Heart left ventricle (tissue), 13 donors: ENCODE measurements at regions not wholly inside any gene's neighbourhood (a gene's known extent, or its start where the extent isn't known, plus 50 kb on each side); places are given as distances from the start of the nearest gene placed in this dataset.

Experiments
- POLR2A ChIP-seq, 2 donors: fragments of 450-650 bp; IDR thresholded peaks; one replicate each; pipeline ENCODE4 v1.6.1; 2017; ENCODE audit warnings: antibody characterized with exemption in 2 of 2, mild to moderate bottlenecking in 2 of 2, moderate library complexity in 2 of 2
- TF ChIP-seq, protein P1 (sequence below), 12 donors: fragments of 200-600 bp; sonication (generic) in 4 of 12; IDR thresholded peaks; one replicate each; pipeline versions ENCODE4 v1.5.0 to v1.8.0; 2018 to 2022; ENCODE audit warnings: antibody characterized with exemption in 12 of 12, mild to moderate bottlenecking in 5 of 12
- donor health status: ischemic (EF 13 %, LVEDD 7.1; RV severe dilation, severe dysfunction).
- donor health status: DM: no; HTN: yes; CAD: no.
- donor health status: DM: no; HTN: no; CAD: no.
- donor health status: ischemic (EF 25% LVEDD 6.9; RV normal size, moderate dysfunction).
- donor health status: ischemic (EF 25% LVEDD 5.7; RV mildly dilated, moderate dysfunction).
- donor health status: ischemic (EF 35%, LVEDD 5.7; RV mildly dilated, moderate dysfunction).
- donor health status: nonischemic (EF 11% LVEDD 7.7; RV severe dilation, severe dysfunction).
- donor health status: DM: yes; HTN: yes; CAD: no.
- donor health status: PGD.
- donor health status: ischemic (EF 29% LVEDD 5.4; RV normal size, mild dysfunction).
- donor health status: nonischemic (EF 23%, LVEDD 6.1; RV moderate dilation, normal function).

DNA sequence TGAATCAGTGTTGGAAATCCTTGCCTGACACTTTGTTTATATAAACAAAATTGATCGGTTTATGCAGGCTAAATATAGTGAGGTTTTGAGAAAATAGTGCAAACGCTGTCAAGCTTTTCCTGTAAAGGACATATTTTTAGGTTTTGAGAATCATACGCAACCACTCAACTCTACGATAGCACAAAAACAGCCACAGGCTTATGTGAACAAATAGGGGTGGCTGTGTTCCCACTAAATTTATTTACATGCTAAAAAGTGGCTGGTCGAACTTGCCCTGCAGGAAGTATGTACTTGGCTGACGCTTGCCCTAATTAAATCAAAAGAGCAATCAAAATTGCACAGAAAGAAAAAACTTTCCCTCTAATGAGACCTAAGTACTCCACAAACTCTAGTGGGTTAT, 234.7 kb upstream of the CACNA2D1 start:
- TF ChIP-seq, protein P1, sequence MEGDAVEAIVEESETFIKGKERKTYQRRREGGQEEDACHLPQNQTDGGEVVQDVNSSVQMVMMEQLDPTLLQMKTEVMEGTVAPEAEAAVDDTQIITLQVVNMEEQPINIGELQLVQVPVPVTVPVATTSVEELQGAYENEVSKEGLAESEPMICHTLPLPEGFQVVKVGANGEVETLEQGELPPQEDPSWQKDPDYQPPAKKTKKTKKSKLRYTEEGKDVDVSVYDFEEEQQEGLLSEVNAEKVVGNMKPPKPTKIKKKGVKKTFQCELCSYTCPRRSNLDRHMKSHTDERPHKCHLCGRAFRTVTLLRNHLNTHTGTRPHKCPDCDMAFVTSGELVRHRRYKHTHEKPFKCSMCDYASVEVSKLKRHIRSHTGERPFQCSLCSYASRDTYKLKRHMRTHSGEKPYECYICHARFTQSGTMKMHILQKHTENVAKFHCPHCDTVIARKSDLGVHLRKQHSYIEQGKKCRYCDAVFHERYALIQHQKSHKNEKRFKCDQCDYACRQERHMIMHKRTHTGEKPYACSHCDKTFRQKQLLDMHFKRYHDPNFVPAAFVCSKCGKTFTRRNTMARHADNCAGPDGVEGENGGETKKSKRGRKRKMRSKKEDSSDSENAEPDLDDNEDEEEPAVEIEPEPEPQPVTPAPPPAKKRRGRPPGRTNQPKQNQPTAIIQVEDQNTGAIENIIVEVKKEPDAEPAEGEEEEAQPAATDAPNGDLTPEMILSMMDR (IDR thresholded peaks at IDR 0.05): no peak
- TF ChIP-seq POLR2A (IDR thresholded peaks at IDR 0.05): no peak
